Endodermal cell (in vitro differentiated cells): ENCODE measurements at regions not wholly inside any gene's neighbourhood (a gene's known extent, or its start where the extent isn't known, plus 50 kb on each side); places are given as distances from the start of the nearest gene placed in this dataset.

Source experiments
- DNase-seq: peaks from one replicate; pipeline ENCODE4 v3.0.0-alpha.2; 2017
- H3K27ac ChIP-seq: 2 replicates; pipeline ENCODE4 v1.5.1; 2013; ENCODE audit warnings: mild to moderate bottlenecking, low read depth, low read length, moderate library complexity
- H3K27me3 ChIP-seq: 2 replicates; pipeline ENCODE4 v1.6.1; 2013; ENCODE audit warnings: mild to moderate bottlenecking, low read length, moderate library complexity; ENCODE audit not compliant: insufficient read depth, control insufficient read depth, poor library complexity, severe bottlenecking
- H3K36me3 ChIP-seq: 2 replicates; pipeline ENCODE4 v1.7.0; 2013; ENCODE audit warnings: mild to moderate bottlenecking, low read length, moderate library complexity; ENCODE audit not compliant: control insufficient read depth, insufficient read depth
- H3K4me1 ChIP-seq: one replicate; pipeline ENCODE4 v1.7.0; 2013; ENCODE audit warnings: low read length; ENCODE audit not compliant: control insufficient read depth, insufficient read depth
- H3K4me3 ChIP-seq: 2 replicates; pipeline ENCODE4 v1.5.1; 2013; ENCODE audit warnings: mild to moderate bottlenecking, low read length, moderate library complexity
- H3K9ac ChIP-seq: 2 replicates; pipeline ENCODE4 v1.6.1; 2013; ENCODE audit warnings: mild to moderate bottlenecking, low read length, moderate library complexity; ENCODE audit not compliant: poor library complexity, severe bottlenecking; ENCODE audit errors: extremely low read depth
- H3K9me3 ChIP-seq: 2 replicates; pipeline ENCODE4 v1.6.1; 2013; ENCODE audit warnings: mild to moderate bottlenecking, low read length, moderate library complexity; ENCODE audit not compliant: control insufficient read depth
- H3K27ac Mint-ChIP-seq: 2 replicates; pipeline ENCODE4 v1.8.0; 2020; ENCODE audit warnings: mixed read lengths
- H3K27me3 Mint-ChIP-seq: 2 replicates; pipeline ENCODE4 v1.8.0; 2021; ENCODE audit warnings: mild to moderate bottlenecking, mixed read lengths; ENCODE audit not compliant: insufficient read depth
- H3K36me3 Mint-ChIP-seq: 2 replicates; pipeline ENCODE4 v1.8.0; 2020; ENCODE audit warnings: low read depth, mixed read lengths
- H3K4me1 Mint-ChIP-seq: 2 replicates; pipeline ENCODE4 v1.8.0; 2020; ENCODE audit warnings: mixed read lengths
- H3K4me3 Mint-ChIP-seq: 2 replicates; pipeline ENCODE4 v1.8.0; 2020; ENCODE audit warnings: mild to moderate bottlenecking, moderate library complexity, mixed read lengths
- H3K9me3 Mint-ChIP-seq: 2 replicates; pipeline ENCODE4 v1.8.0; 2020; ENCODE audit warnings: mild to moderate bottlenecking, mixed read lengths
- WGBS, 2 experiments: methylation state at CpG; one replicate each; pipeline versions ENCODE4 v1.1.5 to v1.1.7; 2013; ENCODE audit warnings: missing lambda C conversion rate in 2 of 2, mixed read lengths in 1 of 2; ENCODE audit not compliant: insufficient coverage in 1 of 2, insufficient read length in 1 of 2; 5-methylcytosine and 5-hydroxymethylcytosine counted together
- TF ChIP-seq, protein P1 (sequence below): fragments of 200-600 bp; sonication (generic); conservative IDR thresholded peaks from 2 replicates; pipeline ENCODE4 v1.5.0; 2021; ENCODE audit warnings: antibody characterized with exemption, mild to moderate bottlenecking

DNA sequence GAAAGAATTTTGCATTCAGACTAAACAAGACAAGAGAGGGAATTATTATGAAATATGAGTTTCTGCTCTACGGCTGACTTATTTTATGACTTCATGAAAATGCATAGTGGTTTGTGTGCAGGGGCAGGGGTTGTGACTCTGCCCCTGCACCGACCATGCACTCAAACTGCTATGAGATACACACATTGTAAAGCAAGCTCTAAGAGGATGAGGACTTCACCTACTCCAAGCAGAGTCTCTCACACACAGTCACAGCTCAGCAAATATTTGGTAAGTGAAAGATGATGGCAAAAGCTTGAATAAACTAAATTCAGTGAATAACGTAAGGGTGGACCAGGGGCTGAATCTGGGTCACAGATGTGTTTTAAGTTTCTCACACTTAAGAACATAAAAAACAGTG lies 542.9 kb downstream of the PRELID2 start:
- no peak overlapping the region for H3K27ac ChIP-seq
- Mint-ChIP-seq H3K4me1 (no peaks in the 10 kb centered on the region), H3K36me3 (no peaks in the 10 kb centered on the region), H3K27me3 (no peaks in the 10 kb centered on the region), H3K4me3 (no peak overlapping the region), H3K27ac (no peak overlapping the region), H3K9me3 (peaks cover 9% of the 10 kb centered on the region)
- no peak overlapping the region for H3K9ac ChIP-seq
- TF ChIP-seq, protein P1, sequence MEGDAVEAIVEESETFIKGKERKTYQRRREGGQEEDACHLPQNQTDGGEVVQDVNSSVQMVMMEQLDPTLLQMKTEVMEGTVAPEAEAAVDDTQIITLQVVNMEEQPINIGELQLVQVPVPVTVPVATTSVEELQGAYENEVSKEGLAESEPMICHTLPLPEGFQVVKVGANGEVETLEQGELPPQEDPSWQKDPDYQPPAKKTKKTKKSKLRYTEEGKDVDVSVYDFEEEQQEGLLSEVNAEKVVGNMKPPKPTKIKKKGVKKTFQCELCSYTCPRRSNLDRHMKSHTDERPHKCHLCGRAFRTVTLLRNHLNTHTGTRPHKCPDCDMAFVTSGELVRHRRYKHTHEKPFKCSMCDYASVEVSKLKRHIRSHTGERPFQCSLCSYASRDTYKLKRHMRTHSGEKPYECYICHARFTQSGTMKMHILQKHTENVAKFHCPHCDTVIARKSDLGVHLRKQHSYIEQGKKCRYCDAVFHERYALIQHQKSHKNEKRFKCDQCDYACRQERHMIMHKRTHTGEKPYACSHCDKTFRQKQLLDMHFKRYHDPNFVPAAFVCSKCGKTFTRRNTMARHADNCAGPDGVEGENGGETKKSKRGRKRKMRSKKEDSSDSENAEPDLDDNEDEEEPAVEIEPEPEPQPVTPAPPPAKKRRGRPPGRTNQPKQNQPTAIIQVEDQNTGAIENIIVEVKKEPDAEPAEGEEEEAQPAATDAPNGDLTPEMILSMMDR: no peak
- no peaks in the 10 kb centered on the region for H3K27me3 ChIP-seq
- H3K4me3 ChIP-seq: no peak overlapping the region
- H3K4me1 ChIP-seq: no peaks in the 10 kb centered on the region
- DNase-seq: no peak
- 95 to 100% methylated on average over 1 to 3 of the region's 3 CpGs for WGBS, 2 experiments
- no peaks in the 10 kb centered on the region for H3K36me3 ChIP-seq
- H3K9me3 ChIP-seq: no peaks in the 10 kb centered on the region

DNA sequence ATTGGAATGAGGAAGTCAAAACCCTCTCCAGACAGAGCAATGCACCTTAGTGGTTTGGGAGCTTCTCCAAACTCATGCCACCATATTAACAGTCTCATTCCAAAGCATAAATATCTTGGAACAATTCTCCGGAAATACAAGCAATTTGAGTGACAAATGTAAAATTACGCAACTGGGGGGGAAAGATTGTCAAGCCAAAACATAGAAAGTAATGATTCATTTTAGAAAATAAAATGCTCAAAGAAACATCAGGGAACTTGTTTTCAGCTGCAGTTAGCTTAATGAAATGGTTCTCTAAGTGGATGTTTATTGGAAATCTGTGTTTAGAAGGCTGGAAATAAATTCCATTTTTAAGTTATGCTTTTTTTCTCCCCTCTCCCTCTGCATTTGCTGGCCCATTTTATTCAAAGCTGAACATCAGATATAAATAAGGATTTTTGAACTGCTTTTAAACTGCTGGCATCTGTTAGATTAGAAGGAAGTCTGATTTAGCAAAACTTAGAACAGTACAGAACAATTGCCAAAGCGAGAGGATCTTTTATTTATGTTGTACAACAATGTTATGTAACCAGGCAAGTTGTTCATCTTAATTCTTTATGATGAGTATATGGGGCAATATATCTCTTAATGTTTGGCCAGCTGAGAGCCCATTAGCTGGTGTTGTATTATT lies 551.9 kb downstream of the PRELID2 start:
- Histone ChIP-seq H3K27ac (no peak overlapping the region), H3K9ac (no peak overlapping the region), H3K36me3 (no peaks in the 10 kb centered on the region), H3K27me3 (no peaks in the 10 kb centered on the region), H3K4me1 (peaks cover 7% of the 10 kb centered on the region), H3K4me3 (no peak overlapping the region), H3K9me3 (no peaks in the 10 kb centered on the region)
- TF ChIP-seq, protein P1: no peak
- no peak for DNase-seq
- H3K27me3 Mint-ChIP-seq: no peaks in the 10 kb centered on the region
- H3K4me3 Mint-ChIP-seq: no peak overlapping the region
- peaks cover 19% of the 10 kb centered on the region for H3K4me1 Mint-ChIP-seq
- no peak overlapping the region for H3K27ac Mint-ChIP-seq
- no peaks in the 10 kb centered on the region for H3K36me3 Mint-ChIP-seq
- H3K9me3 Mint-ChIP-seq: no peaks in the 10 kb centered on the region
- 95 to 100% methylated on average over 3 of the region's 3 CpGs for whole genome bisulfite sequencing, 2 experiments

DNA sequence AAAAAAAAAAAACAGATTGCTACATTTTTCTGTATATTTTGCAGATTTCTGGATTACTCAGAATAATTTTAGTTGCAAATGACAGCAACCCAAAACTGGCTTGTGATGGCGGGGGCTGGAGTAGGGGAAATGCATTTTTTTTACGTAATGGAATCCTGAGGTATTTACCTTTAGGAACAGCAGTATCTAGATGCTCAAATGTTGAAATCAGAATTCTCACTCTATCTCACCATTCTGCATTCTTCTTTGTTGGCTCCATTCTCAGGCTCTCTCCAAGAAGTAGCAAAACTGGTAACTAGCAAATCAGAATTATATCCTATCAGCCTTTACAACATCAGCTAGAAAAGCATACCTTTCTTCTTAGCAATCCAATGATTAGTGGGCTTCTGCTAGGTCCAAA lies 554.3 kb downstream of the PRELID2 start:
- no peak overlapping the region for H3K4me3 Mint-ChIP-seq

More for the DNA sequence above, 554.3 kb downstream of the PRELID2 start:
- Histone ChIP-seq H3K4me1 (peaks cover 7% of the 10 kb centered on the region), H3K4me3 (no peak overlapping the region), H3K9ac (no peak overlapping the region), H3K27me3 (no peaks in the 10 kb centered on the region), H3K36me3 (no peaks in the 10 kb centered on the region), H3K9me3 (no peaks in the 10 kb centered on the region), H3K27ac (no peak overlapping the region)
- no peaks in the 10 kb centered on the region for H3K9me3 Mint-ChIP-seq
- no peaks in the 10 kb centered on the region for H3K36me3 Mint-ChIP-seq
- 100% methylated on average over 1 to 2 of the region's 2 CpGs for WGBS, 2 experiments
- DNase-seq: no peak
- H3K4me1 Mint-ChIP-seq: peaks cover 19% of the 10 kb centered on the region
- H3K27me3 Mint-ChIP-seq: peaks cover 3% of the 10 kb centered on the region
- TF ChIP-seq, protein P1: no peak
- no peak overlapping the region for H3K27ac Mint-ChIP-seq
